GM12872 (cell line): ENCODE measurements at regions not wholly inside any gene's neighbourhood (a gene's known extent, or its start where the extent isn't known, plus 50 kb on each side); places are given as distances from the start of the nearest gene placed in this dataset.

Source experiments
- CTCF ChIP-seq: IDR thresholded peaks from 3 replicates; pipeline ENCODE4 v1.5.1; 2011; ENCODE audit warnings: low read depth, mild to moderate bottlenecking, low read length, moderate library complexity; ENCODE audit not compliant: insufficient read depth

DNA sequence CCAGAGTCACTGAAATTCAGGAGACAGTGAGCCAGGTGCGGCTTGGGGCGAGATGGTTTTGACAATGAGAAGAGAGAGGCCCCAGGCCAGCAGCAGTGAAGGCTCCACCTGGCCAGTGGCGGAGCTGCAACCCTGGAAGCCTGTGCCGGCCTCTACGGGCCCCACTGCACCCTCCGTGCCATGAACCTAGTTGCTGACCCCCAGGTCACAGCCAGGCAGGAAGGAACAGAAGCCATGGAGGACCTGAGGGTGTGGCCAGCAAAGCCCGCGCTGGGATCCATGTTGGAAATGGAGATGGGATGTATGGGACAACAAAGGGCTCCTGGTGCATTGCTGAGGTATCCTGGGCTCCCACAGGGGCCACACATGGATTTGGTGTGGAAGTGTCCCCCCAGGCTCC, 1528.5 kb downstream of the BRD1 start:
- no peak for TF ChIP-seq CTCF

DNA sequence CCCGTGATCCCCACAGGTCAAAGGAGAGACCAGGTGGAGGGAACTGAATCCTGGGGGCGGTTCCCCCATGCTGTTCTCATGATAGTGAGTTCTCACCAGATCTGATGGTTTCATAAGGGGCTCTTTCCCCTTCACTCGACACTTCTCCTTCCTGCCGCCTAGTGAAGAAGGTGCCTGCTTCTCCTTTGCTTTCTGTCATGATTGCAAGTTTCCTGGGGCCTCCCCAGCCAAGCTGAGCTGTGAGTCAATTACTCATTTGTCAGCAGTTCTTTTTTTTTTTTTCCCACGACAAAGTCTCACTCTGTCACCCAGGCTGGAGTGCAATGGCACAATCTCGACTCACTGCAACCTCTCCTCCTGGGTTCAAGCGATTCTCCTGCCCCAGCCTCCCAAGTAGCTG, 1530.4 kb downstream of the BRD1 start:
- no peak for TF ChIP-seq CTCF

- TF ChIP-seq CTCF = no peak
Measured at GRCh38 chr22:48288376-48288940, 1526.0 kb downstream of the TBC1D22A start.

DNA sequence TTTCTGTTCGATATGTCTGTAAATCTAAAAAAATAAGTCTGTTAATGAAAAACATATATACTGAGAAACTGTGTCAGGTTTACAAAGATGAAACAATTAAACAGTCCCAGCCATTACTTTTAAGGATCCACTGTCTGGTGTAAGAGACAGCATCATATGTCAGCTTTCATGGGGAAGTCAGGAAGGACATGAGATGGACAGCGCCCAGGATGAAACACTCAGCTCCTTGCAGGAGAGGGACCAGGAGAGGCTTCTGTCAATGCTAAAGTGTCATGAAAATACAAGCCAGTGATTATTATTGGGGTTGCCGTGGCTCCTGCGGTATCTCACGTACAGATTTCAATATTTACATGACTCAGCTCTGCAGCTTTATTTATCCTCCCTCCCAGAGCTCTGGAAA, 1524.6 kb downstream of the TBC1D22A start:
- TF ChIP-seq CTCF = no peak

DNA sequence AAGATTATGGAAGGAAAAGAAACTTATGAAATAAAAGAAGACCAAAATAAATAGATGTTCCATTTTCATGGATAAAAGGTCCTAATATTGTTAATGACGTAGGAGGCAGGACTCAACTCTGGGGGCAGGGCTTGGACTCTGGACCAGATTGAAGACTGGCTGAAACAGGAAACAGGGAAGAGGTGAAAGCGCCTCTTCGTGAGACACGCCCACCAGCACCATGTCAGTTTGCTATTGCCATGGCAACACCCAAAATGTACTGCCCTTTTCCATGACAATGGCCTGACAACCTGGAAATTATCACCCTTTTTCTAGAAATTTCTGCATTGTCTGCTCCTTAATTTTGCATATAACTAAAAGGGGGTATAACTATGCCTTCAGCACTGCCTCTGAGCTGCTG, 1522.2 kb downstream of the TBC1D22A start:
- TF ChIP-seq CTCF = no peak

DNA sequence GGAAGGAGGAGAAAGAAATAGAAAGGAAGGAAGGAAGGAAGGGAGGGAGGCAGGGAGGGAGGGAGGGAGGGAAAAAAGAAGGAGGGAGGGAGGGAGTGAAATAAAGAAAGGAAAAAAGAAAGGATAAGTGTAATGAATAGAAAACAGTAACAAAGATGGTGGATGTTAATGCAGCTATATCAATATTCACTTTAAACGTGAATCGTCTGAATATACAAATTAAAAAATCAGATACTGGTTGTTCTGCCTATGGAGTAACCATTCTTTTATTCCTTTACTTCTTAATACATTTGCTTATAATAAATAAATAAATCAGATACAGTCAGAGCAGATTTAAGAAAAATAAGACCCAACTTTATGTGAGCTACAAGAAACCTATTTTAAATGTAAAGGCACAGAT, 1520.4 kb downstream of the TBC1D22A start:
- TF ChIP-seq CTCF = no peak

DNA sequence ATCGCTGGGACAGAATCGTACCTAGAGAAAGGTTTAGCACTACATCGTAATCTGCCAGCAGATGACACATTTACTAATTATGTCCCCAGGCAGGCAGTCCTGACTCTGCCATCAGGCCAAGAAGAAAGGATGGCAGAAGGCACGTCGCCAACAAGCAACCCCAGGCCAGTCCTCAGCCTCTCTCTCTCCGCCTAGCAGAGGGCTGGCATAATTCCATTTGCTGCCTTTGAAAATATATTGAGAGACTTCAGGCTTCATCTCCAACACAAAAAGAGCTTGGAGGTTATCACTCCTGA, 1517.0 kb downstream of the TBC1D22A start:
- no peak for TF ChIP-seq CTCF

DNA sequence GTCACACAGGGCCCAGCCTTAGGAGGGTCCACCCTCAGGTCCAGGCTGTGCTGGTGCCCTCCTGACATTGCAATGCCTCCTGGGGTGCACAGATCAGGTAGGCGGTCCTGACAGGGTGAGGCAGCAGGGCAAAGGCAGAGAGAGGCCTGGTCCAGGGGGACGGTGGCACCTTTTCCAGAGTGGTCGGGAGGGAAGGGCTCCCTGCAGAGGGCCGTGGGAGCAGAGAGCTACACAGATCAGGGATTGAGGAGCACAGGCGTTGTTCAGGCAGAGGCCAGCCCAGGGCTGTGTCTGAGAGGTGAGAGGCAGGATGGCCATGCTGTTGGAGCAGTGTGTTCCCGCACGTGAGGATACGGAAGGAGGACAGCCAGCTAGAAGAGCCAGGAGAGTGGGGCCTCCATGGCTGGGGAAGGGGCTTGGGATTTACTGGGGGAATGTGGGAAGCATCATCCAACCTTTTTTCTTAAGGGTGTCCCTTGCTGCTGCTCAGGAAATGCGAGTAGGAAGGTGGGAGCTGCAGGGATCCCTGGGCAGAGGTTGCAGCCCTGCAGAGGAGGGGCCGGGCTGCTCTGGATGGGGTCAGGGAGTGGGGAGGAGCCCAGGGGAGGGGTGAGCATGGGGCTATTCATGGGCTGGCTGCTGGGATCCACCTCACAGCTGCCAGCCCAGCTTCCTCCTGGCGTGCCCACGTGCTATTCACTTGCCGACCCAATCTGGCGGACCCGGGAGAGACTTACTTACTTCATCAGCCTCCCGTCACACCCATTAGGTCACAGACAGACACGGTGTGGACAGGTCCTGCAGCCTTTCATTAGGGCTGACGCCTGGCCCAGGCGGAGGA, 1516.4 kb downstream of the TBC1D22A start:
- no peak for TF ChIP-seq CTCF
